GM06990 (cell line): ENCODE measurements at regions not wholly inside any gene's neighbourhood (a gene's known extent, or its start where the extent isn't known, plus 50 kb on each side); places are given as distances from the start of the nearest gene placed in this dataset.

Source experiments
- DNase-seq: peaks from one replicate; pipeline ENCODE4 v3.0.0-alpha.2; 2011; ENCODE audit not compliant: insufficient read length; ENCODE audit errors: extremely low read depth
- H3K27me3 ChIP-seq: replicated peaks from 2 replicates; pipeline ENCODE4 v1.6.0; 2011; ENCODE audit warnings: low read length; ENCODE audit not compliant: control insufficient read depth, insufficient read depth
- H3K36me3 ChIP-seq: 2 replicates; pipeline ENCODE4 v1.5.1; 2011; ENCODE audit warnings: low read length; ENCODE audit not compliant: control insufficient read depth, insufficient read depth
- H3K4me3 ChIP-seq: replicated peaks from 2 replicates; pipeline ENCODE4 v1.5.1; 2011; ENCODE audit warnings: low read depth, mild to moderate bottlenecking, control low read depth, low read length
- TF ChIP-seq, protein P1 (sequence below): IDR thresholded peaks from 2 replicates; pipeline ENCODE4 v1.5.1; 2011; ENCODE audit warnings: low read length, control low read depth, mild to moderate bottlenecking, inconsistent platforms; ENCODE audit not compliant: insufficient read depth, poor library complexity, severe bottlenecking

DNA sequence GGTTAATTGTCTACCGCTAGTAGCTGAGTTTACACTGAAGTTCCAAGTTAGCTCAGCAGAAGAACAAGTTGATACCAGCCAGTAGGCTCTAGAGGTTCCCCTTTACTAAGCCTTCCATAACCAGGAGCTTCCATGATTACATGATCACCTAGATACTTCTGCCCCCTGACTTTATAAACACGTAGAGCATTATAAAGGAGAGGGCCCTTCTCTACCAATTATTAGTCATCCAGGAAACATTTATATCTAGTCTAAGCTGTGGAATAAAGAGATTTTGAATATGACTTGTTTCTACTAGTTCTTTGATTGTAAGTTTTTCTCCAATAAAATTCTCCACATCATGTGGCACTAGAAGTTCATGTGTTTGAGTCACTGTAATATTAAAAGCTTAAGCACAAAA, 818.1 kb upstream of the PCDH10 start:
- TF ChIP-seq, protein P1, sequence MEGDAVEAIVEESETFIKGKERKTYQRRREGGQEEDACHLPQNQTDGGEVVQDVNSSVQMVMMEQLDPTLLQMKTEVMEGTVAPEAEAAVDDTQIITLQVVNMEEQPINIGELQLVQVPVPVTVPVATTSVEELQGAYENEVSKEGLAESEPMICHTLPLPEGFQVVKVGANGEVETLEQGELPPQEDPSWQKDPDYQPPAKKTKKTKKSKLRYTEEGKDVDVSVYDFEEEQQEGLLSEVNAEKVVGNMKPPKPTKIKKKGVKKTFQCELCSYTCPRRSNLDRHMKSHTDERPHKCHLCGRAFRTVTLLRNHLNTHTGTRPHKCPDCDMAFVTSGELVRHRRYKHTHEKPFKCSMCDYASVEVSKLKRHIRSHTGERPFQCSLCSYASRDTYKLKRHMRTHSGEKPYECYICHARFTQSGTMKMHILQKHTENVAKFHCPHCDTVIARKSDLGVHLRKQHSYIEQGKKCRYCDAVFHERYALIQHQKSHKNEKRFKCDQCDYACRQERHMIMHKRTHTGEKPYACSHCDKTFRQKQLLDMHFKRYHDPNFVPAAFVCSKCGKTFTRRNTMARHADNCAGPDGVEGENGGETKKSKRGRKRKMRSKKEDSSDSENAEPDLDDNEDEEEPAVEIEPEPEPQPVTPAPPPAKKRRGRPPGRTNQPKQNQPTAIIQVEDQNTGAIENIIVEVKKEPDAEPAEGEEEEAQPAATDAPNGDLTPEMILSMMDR: no peak
- no peak overlapping the region for H3K4me3 ChIP-seq
- H3K36me3 ChIP-seq: no peaks in the 10 kb centered on the region
- no peak for DNase-seq
- H3K27me3 ChIP-seq: no peaks in the 10 kb centered on the region

GRCh38 chr4:132332932-132333723, 816.0 kb upstream of the PCDH10 start:
- Histone ChIP-seq H3K4me3 (no peak overlapping the region), H3K36me3 (no peaks in the 10 kb centered on the region), H3K27me3 (no peaks in the 10 kb centered on the region)
- TF ChIP-seq, protein P1: no peak
- no peak for DNase-seq

GRCh38 chr4:132333724-132334047, 815.4 kb upstream of the PCDH10 start:
- TF ChIP-seq, protein P1: no peak
- no peak for DNase-seq
- Histone ChIP-seq H3K36me3 (no peaks in the 10 kb centered on the region), H3K4me3 (no peak overlapping the region), H3K27me3 (no peaks in the 10 kb centered on the region)

GRCh38 chr4:132334081-132334480, 815.0 kb upstream of the PCDH10 start:
- TF ChIP-seq, protein P1: no peak
- Histone ChIP-seq H3K4me3 (no peak overlapping the region), H3K36me3 (no peaks in the 10 kb centered on the region), H3K27me3 (no peaks in the 10 kb centered on the region)
- no peak for DNase-seq

- TF ChIP-seq, protein P1: no peak
- H3K4me3 ChIP-seq: no peak overlapping the region
- DNase-seq: no peak
Observed at GRCh38 chr4:132344924-132345828, 803.9 kb upstream of the PCDH10 start.

More at GRCh38 chr4:132344924-132345828, 803.9 kb upstream of the PCDH10 start:
- Histone ChIP-seq H3K27me3 (no peaks in the 10 kb centered on the region), H3K36me3 (no peaks in the 10 kb centered on the region)
